Endothelial cell of umbilical vein (primary cell): ENCODE measurements at regions not wholly inside any gene's neighbourhood (a gene's known extent, or its start where the extent isn't known, plus 50 kb on each side); places are given as distances from the start of the nearest gene placed in this dataset.

Experiments used
- BruUV-seq: library from RNA; stranded (reverse); fragments of 400-500 nt; replicated peaks from 2 replicates; lab custom pipeline; 2021; lab: Mats Ljungman, UMichigan
- CTCF ChIA-PET: fragments of 300-600, 350-600 bp; sonication (Branson Sonifier 250); formaldehyde crosslinking; loops from one replicate; lab custom pipeline; 2021; ENCODE audit warnings: antibody characterized with exemption, inconsistent platforms; lab: Charles Lee
- POLR2A ChIA-PET: fragments of 300-600, 350-600 bp; sonication (Branson Sonifier 250); formaldehyde crosslinking; loops from one replicate; lab custom pipeline; 2021; ENCODE audit warnings: antibody characterized with exemption, inconsistent platforms; lab: Charles Lee
- DNase-seq: peaks from one replicate; pipeline ENCODE4 v3.0.0-alpha.2; 2011; ENCODE audit warnings: low read depth, low spot score
- FAIRE-seq: peaks from 2 replicates; lab custom pipeline; 2011; peaks lifted over from hg19 to GRCh38; lab: Jason Lieb, UNC
- H2AFZ ChIP-seq: 2 replicates; pipeline ENCODE4 v1.6.0; 2012; ENCODE audit warnings: low read depth, low read length, control low read depth, inconsistent platforms
- H3K27ac ChIP-seq: 2 replicates; pipeline ENCODE4 v1.5.1; 2011; ENCODE audit warnings: low read depth, mild to moderate bottlenecking, control low read depth, low read length, moderate library complexity; ENCODE audit not compliant: insufficient read depth
- H3K27me3 ChIP-seq, 2 experiments: 2 replicates each; pipeline versions ENCODE4 v1.6.0 to v1.6.1; 2011; ENCODE audit warnings: low read length in 2 of 2, mixed read lengths in 1 of 2; ENCODE audit not compliant: control insufficient read depth in 2 of 2, insufficient read depth in 2 of 2
- H3K36me3 ChIP-seq, 2 experiments: 2 replicates in 1 of 2; 3 replicates in 1 of 2; pipeline ENCODE4 v1.5.1; 2011; ENCODE audit warnings: low read length in 2 of 2, mild to moderate bottlenecking in 1 of 2, moderate library complexity in 1 of 2; ENCODE audit not compliant: control insufficient read depth in 2 of 2, insufficient read depth in 2 of 2; ENCODE audit errors: extremely low read depth in 1 of 2
- H3K4me1 ChIP-seq: 3 replicates; pipeline ENCODE4 v1.5.1; 2011; ENCODE audit warnings: mild to moderate bottlenecking, low read length; ENCODE audit not compliant: control insufficient read depth, insufficient read depth; ENCODE audit errors: extremely low read depth
- H3K4me2 ChIP-seq: 2 replicates; pipeline ENCODE4 v1.6.1; 2011; ENCODE audit warnings: low read length, control low read depth, mixed read lengths; ENCODE audit not compliant: insufficient read depth
- H3K4me3 ChIP-seq, 3 experiments: fragments of 200-600 bp in 1 of 3; sonication (generic), shearing (Covaris generic) in 1 of 3; replicated peaks in 1 of 3; 2 replicates each; pipeline ENCODE4 v1.5.1; 2011 to 2016; ENCODE audit warnings: control low read depth in 3 of 3, low read length in 3 of 3, mild to moderate bottlenecking in 2 of 3, inconsistent platforms in 1 of 3, low read depth in 1 of 3, moderate library complexity in 1 of 3; ENCODE audit not compliant: insufficient read depth in 1 of 3
- H3K79me2 ChIP-seq: 2 replicates; pipeline ENCODE4 v1.6.0; 2012; ENCODE audit warnings: low read length, inconsistent platforms; ENCODE audit not compliant: control insufficient read depth, insufficient read depth
- H3K9ac ChIP-seq: replicated peaks from 2 replicates; pipeline ENCODE3; 2011; ENCODE audit warnings: low read length, control low read depth; ENCODE audit not compliant: insufficient read depth; ENCODE audit errors: extremely low read depth
- H3K9me1 ChIP-seq: replicated peaks from 3 replicates; pipeline ENCODE4 v1.6.0; 2011; ENCODE audit warnings: mild to moderate bottlenecking, low read length; ENCODE audit not compliant: control insufficient read depth, insufficient read depth; ENCODE audit errors: extremely low read depth
- H3K9me3 ChIP-seq: replicated peaks from 2 replicates; pipeline ENCODE4 v1.5.1; 2012; ENCODE audit warnings: low read length, inconsistent platforms; ENCODE audit not compliant: control insufficient read depth, insufficient read depth
- H4K20me1 ChIP-seq: replicated peaks from 2 replicates; pipeline ENCODE3; 2011; ENCODE audit warnings: mild to moderate bottlenecking, low read length; ENCODE audit not compliant: control insufficient read depth, insufficient read depth; ENCODE audit errors: extremely low read depth
- CTCF ChIP-seq, 2 donors: IDR thresholded peaks; 1 replicate in 1 of 2; 2 replicates in 1 of 2; pipeline ENCODE4 v1.5.1; 2011; ENCODE audit warnings: low read length in 2 of 2, mild to moderate bottlenecking in 2 of 2, moderate library complexity in 2 of 2, control low read depth in 1 of 2, inconsistent platforms in 1 of 2, low read depth in 1 of 2; ENCODE audit not compliant: insufficient read depth in 1 of 2; ENCODE audit errors: extremely low read depth in 1 of 2
- EZH2 ChIP-seq: IDR thresholded peaks from 2 replicates; pipeline ENCODE4 v1.6.1; 2012; ENCODE audit warnings: borderline replicate concordance, low read depth, mild to moderate bottlenecking, moderate library complexity, low read length, inconsistent platforms; ENCODE audit not compliant: severe bottlenecking
- FOS ChIP-seq: IDR thresholded peaks from 2 replicates; pipeline ENCODE4 v1.6.1; 2011; ENCODE audit warnings: mild to moderate bottlenecking, low read length, moderate library complexity, borderline replicate concordance; ENCODE audit not compliant: insufficient read depth
- GATA2 ChIP-seq: IDR thresholded peaks from 2 replicates; pipeline ENCODE4 v1.7.0; 2011; ENCODE audit warnings: low read depth, mild to moderate bottlenecking, moderate library complexity, mixed read lengths, low read length; ENCODE audit not compliant: insufficient read length, insufficient read depth
- JUN ChIP-seq: IDR thresholded peaks from 2 replicates; pipeline ENCODE4 v1.6.1; 2011; ENCODE audit warnings: borderline replicate concordance, low read depth; ENCODE audit not compliant: insufficient read length, insufficient read depth
- MAX ChIP-seq: IDR thresholded peaks from 2 replicates; pipeline ENCODE4 v1.6.1; 2011; ENCODE audit not compliant: insufficient read depth, insufficient read length
- MYC ChIP-seq: IDR thresholded peaks from one replicate; pipeline ENCODE4 v1.6.1; 2011; ENCODE audit warnings: mild to moderate bottlenecking, low read depth, low read length
- POLR2A ChIP-seq: IDR thresholded peaks from 2 replicates; pipeline ENCODE4 v1.6.1; 2012; ENCODE audit warnings: low read depth, mild to moderate bottlenecking, control low read depth, low read length
- POLR2AphosphoS5 ChIP-seq: IDR thresholded peaks from 2 replicates; pipeline ENCODE4 v1.6.1; 2012; ENCODE audit warnings: low read depth, mild to moderate bottlenecking, control low read depth, low read length, moderate library complexity; ENCODE audit not compliant: insufficient read depth
- dilution Hi-C: fragments of 300-500 bp; cut with MboI; formaldehyde crosslinking; loops from one replicate; pipeline ENCODE4 v1.15.0; 2019; ENCODE audit warnings: low sequenced_read_pairs; ENCODE audit not compliant: extremely low pct_ligation_motif_present
- intact Hi-C: fragments of 100-400 bp; cut with micrococcal nuclease; formaldehyde crosslinking; loops from one replicate; pipeline ENCODE4 v1.10.0; 2022

DNA sequence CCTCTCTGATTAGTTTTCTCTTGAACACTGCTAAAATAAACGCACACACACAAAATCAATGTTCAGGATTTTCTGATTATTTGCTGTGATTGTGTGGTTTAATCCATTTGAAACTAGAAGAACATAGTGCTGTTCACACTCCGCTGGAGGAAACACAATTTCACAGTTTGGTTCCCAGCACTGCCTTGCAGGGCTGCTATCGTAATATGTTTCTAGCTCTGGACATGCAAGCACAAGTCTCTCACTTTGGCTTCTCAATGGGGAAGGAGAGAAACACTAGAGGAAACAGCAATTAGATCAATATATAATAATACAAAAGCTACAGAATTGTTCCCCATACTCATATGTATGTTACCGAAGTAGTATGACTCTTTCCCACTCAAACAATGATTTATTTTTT lies 299.5 kb downstream of the NSUN3 start:
- no peak overlapping the region for H3K27ac ChIP-seq
- FAIRE-seq (no peak), DNase-seq (no peak)
- H3K36me3 ChIP-seq = no peaks in the 10 kb centered on the region
- no peaks in the 10 kb centered on the region for H3K9me3 ChIP-seq
- no peak overlapping the region for H3K4me3 ChIP-seq
- no peaks in the 10 kb centered on the region for H3K9me1 ChIP-seq
- H3K4me2 ChIP-seq = no peak overlapping the region
- H3K27me3 ChIP-seq = no peaks in the 10 kb centered on the region
- H2AFZ ChIP-seq = no peak overlapping the region
- dilution Hi-C loops (no loop called here), intact Hi-C loops (no loop called here)
- ChIA-PET POLR2A (no interaction called here), CTCF (no interaction called here)
- TF ChIP-seq GATA2 (no peak), MYC (no peak), EZH2 (no peak), CTCF (IDR thresholded peaks at IDR 0.05; ENCODE audit: extremely low read depth in 1 of 2, insufficient read depth in 1 of 2, low read depth in 1 of 2, low read length in 2 of 2) (no peak), POLR2AphosphoS5 (no peak), POLR2A (no peak), FOS (no peak), JUN (no peak), MAX (no peak)
- H3K79me2 ChIP-seq = no peaks in the 10 kb centered on the region
- H4K20me1 ChIP-seq = no peaks in the 10 kb centered on the region
- BruUV-seq = no TSS peak
- no peaks in the 10 kb centered on the region for H3K4me1 ChIP-seq
- no peak overlapping the region for H3K9ac ChIP-seq
